ENCODE measurements at regions not wholly inside any gene's neighbourhood (a gene's known extent, or its start where the extent isn't known, plus 50 kb on each side); places are given as distances from the start of the nearest gene placed in this dataset.

DNA sequence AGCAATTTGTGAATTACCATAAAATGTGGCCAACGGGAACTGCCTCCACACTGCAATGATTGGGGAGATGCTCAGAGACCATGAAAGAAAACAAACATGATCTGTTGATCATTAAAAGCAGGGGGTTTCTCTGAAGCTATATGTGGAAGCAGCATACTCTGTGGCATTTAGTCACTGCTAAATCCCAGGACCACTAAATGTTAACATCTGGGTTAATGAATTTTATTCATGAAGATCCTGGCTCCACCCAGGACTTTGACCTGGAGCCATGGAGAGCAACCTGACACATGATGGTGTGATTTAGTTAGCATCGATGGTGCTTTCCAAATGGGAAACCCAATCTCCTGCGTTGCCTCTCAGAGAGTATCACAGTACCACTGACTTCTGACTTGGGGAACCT lies 497.8 kb downstream of the AGTPBP1 start:
- TF ChIP-seq EZH2 (IDR thresholded peaks at IDR 0.05; ENCODE audit: low read length, unreplicated experiment) (no peak), EZH2phosphoT487 (IDR thresholded peaks at IDR 0.05; ENCODE audit: borderline replicate concordance, low read length) (no peak)
- TF ChIP-seq, protein P1, sequence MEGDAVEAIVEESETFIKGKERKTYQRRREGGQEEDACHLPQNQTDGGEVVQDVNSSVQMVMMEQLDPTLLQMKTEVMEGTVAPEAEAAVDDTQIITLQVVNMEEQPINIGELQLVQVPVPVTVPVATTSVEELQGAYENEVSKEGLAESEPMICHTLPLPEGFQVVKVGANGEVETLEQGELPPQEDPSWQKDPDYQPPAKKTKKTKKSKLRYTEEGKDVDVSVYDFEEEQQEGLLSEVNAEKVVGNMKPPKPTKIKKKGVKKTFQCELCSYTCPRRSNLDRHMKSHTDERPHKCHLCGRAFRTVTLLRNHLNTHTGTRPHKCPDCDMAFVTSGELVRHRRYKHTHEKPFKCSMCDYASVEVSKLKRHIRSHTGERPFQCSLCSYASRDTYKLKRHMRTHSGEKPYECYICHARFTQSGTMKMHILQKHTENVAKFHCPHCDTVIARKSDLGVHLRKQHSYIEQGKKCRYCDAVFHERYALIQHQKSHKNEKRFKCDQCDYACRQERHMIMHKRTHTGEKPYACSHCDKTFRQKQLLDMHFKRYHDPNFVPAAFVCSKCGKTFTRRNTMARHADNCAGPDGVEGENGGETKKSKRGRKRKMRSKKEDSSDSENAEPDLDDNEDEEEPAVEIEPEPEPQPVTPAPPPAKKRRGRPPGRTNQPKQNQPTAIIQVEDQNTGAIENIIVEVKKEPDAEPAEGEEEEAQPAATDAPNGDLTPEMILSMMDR (conservative IDR thresholded peaks at IDR 0.05; ENCODE audit: low read depth, low read length): no peak

Measured in PC-3 (cell line).